ENCODE measurements at regions not wholly inside any gene's neighbourhood (a gene's known extent, or its start where the extent isn't known, plus 50 kb on each side); places are given as distances from the start of the nearest gene placed in this dataset.

DNA sequence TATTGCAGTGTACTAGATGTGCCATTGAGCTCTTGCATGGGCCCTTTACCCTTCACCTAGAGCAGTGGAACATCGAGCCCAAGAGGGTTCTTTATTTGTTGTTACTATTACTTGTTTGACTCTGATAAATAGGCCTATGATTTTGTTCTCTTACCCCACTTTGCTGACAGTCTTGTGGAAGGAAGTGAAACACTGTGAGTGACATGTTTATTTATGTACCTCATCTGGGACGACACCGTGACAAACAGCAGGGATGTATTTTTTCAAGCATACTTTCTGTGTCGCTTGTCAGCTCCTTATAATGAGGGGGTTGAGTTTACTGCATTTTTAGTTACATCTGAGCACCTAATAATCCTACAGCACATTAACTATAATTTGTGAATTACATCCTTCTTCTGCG lies 1010.3 kb upstream of the TENM4 start:
- TF ChIP-seq POLR2AphosphoS5 (IDR thresholded peaks at IDR 0.05; ENCODE audit: insufficient read depth, low read depth, low read length) (no peak), EZH2 (IDR thresholded peaks at IDR 0.05; ENCODE audit: borderline replicate concordance, low read depth, low read length, severe bottlenecking) (no peak), GATA2 (IDR thresholded peaks at IDR 0.05; ENCODE audit: insufficient read depth, insufficient read length, low read depth, low read length) (no peak), MAX (IDR thresholded peaks at IDR 0.05; ENCODE audit: insufficient read depth, insufficient read length) (no peak), POLR2A (IDR thresholded peaks at IDR 0.05; ENCODE audit: low read depth, low read length) (no peak)
- H3K9me1 ChIP-seq (replicated peaks; ENCODE audit: control insufficient read depth, extremely low read depth, insufficient read depth, low read length), result no peaks in the 10 kb centered on the region
- H2AFZ ChIP-seq (ENCODE audit: low read depth, low read length), result no peak overlapping the region
- CTCF ChIA-PET, result no interaction called here
- H3K4me1 ChIP-seq (ENCODE audit: control insufficient read depth, extremely low read depth, insufficient read depth, low read length), result no peaks in the 10 kb centered on the region
- DNase-seq (ENCODE audit: low read depth, low spot score) (no peak), FAIRE-seq (no peak)
- no peak overlapping the region for H3K4me3 ChIP-seq (replicated peaks in 1 of 3; ENCODE audit: insufficient read depth in 1 of 3, low read depth in 1 of 3, low read length in 3 of 3)
- H3K36me3 ChIP-seq (ENCODE audit: control insufficient read depth in 2 of 2, extremely low read depth in 1 of 2, insufficient read depth in 2 of 2, low read length in 2 of 2), result no peaks in the 10 kb centered on the region
- H3K27ac ChIP-seq (ENCODE audit: insufficient read depth, low read depth, low read length), result no peak overlapping the region
- POLR2A ChIA-PET, result no interaction called here
- dilution Hi-C loops (cut with MboI; ENCODE audit: extremely low pct_ligation_motif_present, low sequenced_read_pairs), result no loop called here
- no peaks in the 10 kb centered on the region for H3K9me3 ChIP-seq (replicated peaks; ENCODE audit: control insufficient read depth, insufficient read depth, low read length)
- H3K4me2 ChIP-seq (ENCODE audit: insufficient read depth, low read length), result no peak overlapping the region
- no peaks in the 10 kb centered on the region for H3K27me3 ChIP-seq (ENCODE audit: control insufficient read depth in 2 of 2, insufficient read depth in 2 of 2, low read length in 2 of 2)
- intact Hi-C loops (cut with micrococcal nuclease), result no loop called here
- H4K20me1 ChIP-seq (replicated peaks; ENCODE audit: control insufficient read depth, extremely low read depth, insufficient read depth, low read length), result no peaks in the 10 kb centered on the region
- H3K9ac ChIP-seq (replicated peaks; ENCODE audit: extremely low read depth, insufficient read depth, low read length), result no peak overlapping the region
- no TSS peak for BruUV-seq (replicated peaks)
- no peaks in the 10 kb centered on the region for H3K79me2 ChIP-seq (ENCODE audit: control insufficient read depth, insufficient read depth, low read length)

- ChIA-PET POLR2A (no interaction called here), CTCF (interaction anchor here (0.8 kb wide), 1 partner anchor 23 kb away, joined by 3 read pairs; no protein-coding TSS in a partner anchor)
- Histone ChIP-seq H3K9ac (replicated peaks; ENCODE audit: extremely low read depth, insufficient read depth, low read length) (no peak overlapping the region), H3K79me2 (ENCODE audit: control insufficient read depth, insufficient read depth, low read length) (no peaks in the 10 kb centered on the region), H2AFZ (ENCODE audit: low read depth, low read length) (no peak overlapping the region), H3K9me3 (replicated peaks; ENCODE audit: control insufficient read depth, insufficient read depth, low read length) (no peaks in the 10 kb centered on the region), H3K27me3 (ENCODE audit: control insufficient read depth in 2 of 2, insufficient read depth in 2 of 2, low read length in 2 of 2) (no peaks in the 10 kb centered on the region), H3K4me3 (replicated peaks in 1 of 3; ENCODE audit: insufficient read depth in 1 of 3, low read depth in 1 of 3, low read length in 3 of 3) (no peak overlapping the region), H3K9me1 (replicated peaks; ENCODE audit: control insufficient read depth, extremely low read depth, insufficient read depth, low read length) (no peaks in the 10 kb centered on the region), H3K4me2 (ENCODE audit: insufficient read depth, low read length) (no peak overlapping the region), H4K20me1 (replicated peaks; ENCODE audit: control insufficient read depth, extremely low read depth, insufficient read depth, low read length) (no peaks in the 10 kb centered on the region), H3K4me1 (ENCODE audit: control insufficient read depth, extremely low read depth, insufficient read depth, low read length) (peaks cover under 1% of the 10 kb centered on the region), H3K27ac (ENCODE audit: insufficient read depth, low read depth, low read length) (no peak overlapping the region), H3K36me3 (ENCODE audit: control insufficient read depth in 2 of 2, extremely low read depth in 1 of 2, insufficient read depth in 2 of 2, low read length in 2 of 2) (no peaks in the 10 kb centered on the region)
- DNase-seq (ENCODE audit: low read depth, low spot score) (no peak), FAIRE-seq (no peak)
- BruUV-seq (replicated peaks), result no TSS peak
- dilution Hi-C loops (cut with MboI; ENCODE audit: extremely low pct_ligation_motif_present, low sequenced_read_pairs), result no loop called here
- intact Hi-C loops (cut with micrococcal nuclease), result no loop called here
- TF ChIP-seq JUN (IDR thresholded peaks at IDR 0.05; ENCODE audit: borderline replicate concordance, insufficient read depth, insufficient read length, low read depth), result no peak
- TF ChIP-seq POLR2AphosphoS5 (IDR thresholded peaks at IDR 0.05; ENCODE audit: insufficient read depth, low read depth, low read length), result no peak
Observed at GRCh38 chr11:80448709-80449108, 1007.9 kb upstream of the TENM4 start.
